ENCODE measurements at regions not wholly inside any gene's neighbourhood (a gene's known extent, or its start where the extent isn't known, plus 50 kb on each side); places are given as distances from the start of the nearest gene placed in this dataset.

- TF ChIP-seq CTCF (IDR thresholded peaks at IDR 0.05; ENCODE audit: insufficient read depth, low read depth, low read length) (no peak), EZH2 (IDR thresholded peaks at IDR 0.05; ENCODE audit: insufficient read depth, low read length) (no peak)
Observed at GRCh38 chr4:171390626-171391025, 422.6 kb upstream of the GALNTL6 start.

Measured in astrocyte (in vitro differentiated cells and primary cell).